NCI-H2227 treated with DMSO at 0.1 percent for 48 hours (cell line): ENCODE measurements at regions not wholly inside any gene's neighbourhood (a gene's known extent, or its start where the extent isn't known, plus 50 kb on each side); places are given as distances from the start of the nearest gene placed in this dataset.

Experiments used
- DNase-seq: peaks from one replicate; lab custom pipeline; 2025; lab: John Stamatoyannopoulos, UW

DNA sequence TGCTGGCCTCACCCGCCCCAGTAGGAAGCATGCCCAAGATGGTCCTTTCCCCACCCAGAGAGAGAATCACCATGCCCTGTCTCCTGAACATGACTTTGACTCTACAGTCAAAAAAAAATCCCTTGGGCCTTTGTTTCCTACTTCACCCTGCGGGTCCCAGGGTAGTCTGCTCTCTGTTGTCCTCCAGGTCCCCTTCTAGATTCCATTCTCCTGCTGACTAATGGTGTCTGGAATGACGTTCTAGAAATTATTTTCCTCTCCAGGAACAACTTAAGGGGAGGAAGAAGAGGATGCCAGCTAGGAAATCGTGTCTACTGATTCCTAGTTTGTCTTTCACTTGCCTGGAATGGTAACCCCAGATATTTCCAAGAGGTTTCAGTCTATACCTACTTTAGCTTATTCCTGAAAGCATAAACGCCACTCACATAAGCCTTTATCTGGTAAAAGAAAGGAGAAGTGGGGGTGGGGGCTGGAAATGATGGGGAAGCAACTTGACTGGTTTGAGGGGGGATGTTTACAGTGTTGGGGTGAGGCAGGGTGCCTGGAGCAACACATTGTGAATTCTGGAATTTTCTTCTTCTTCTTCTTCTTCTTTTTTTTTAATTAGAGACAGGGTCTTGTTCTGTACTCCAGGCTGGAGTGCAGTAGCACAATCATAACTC is 93.9 kb downstream of the SNX18 start:
- no peak for DNase-seq

DNA sequence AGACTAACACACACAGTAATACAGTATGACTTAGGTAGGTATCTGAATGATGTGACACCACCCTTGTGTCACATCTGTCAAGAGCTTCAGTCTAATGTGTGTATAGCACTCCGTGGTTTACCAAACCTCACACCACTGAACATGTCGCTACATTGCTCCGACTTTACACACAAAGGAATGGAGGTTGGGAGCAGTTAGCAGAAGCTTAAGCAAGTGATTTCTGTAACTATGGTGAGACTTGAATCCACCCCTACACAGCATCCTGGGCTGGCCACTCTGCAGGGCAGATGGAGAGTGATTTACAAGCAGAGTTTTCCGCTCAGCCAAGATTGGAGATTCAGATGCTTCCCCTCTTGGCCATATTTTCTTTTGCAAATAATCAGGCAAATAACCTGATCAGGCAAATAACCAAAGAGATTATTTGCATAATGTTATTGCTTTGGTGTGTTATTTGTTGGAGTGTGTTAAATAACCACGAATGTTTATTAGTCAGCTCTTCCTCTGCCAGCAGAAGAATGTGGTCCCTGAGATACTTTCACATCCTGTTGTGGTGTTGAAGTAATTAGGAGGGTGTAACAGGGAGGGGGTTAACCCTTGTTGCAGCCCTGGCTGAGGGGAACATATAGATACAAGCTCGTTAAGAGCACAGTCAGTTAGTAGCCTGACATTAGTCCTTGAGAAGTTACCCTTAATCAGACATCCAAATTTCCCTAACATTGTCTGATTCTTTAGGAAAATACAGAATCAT is 92.8 kb downstream of the SNX18 start:
- DNase-seq: no peak

DNA sequence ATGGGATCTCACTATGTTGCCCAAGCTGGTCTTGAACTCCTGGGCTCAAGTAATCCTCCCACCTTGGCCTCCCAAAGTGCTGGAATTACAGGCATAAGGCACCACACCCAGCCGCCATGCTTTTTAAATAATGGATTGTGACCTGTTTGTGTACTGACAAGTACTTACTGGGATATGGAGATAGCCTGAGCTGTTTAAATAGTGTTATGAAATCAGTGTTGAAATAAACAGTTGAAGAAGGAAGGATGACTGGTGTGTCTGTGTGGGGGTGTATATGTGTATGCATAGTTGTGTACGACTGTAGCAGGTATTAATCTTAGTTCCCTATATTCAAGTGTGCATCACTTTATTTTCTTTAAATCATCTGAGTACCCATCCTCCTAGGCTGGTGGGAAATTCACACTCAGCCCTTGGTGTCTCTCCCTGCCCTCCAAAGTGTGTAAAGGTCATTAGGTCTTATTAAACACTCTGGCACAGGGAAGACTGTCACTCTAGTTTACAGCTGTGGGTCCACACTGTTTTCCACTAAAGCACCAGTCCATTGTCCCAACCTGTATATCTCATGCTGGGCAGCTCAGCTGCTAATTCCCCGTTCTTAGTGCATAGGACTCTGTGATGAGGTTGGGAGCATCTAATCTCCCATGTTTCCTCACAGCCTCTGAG is 91.0 kb downstream of the SNX18 start:
- DNase-seq: no peak

DNA sequence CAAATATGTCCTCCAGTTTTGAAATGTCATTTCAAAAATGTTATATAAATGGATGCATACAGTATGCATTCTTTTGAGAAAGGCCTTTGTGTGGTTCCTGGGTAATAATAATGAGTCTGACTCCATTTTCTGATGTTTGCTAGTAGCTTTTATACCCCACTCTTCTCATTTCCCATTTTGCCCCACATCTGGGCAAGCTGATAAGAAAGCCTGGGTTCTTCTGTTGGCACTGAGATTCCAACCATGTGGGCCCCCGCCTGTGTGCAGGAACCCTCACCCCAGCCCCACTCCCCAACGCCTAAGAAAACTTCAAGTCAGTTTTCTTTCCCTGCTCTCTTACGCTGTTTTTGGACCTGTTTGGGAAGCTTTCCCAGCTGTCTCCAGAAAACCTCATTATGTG is 89.4 kb downstream of the SNX18 start:
- no peak for DNase-seq

DNA sequence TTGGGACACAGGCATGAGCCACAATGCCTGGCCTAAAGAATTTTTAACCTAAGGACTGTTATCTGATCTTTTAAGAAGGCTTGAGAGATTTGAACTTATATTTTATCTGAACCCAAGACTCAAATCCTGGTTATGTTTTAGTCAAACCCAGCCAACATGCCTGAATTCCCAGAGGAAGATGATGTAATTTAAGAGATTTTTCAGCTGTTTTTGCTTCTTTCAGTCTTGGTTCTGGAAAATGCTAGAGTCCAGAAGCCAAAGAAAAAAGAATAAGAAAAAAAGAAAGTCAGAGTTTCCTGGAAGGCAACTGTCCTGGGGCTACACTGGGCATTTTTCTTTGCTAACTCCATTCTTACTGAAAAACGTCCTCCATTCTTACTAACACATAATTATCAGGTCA is 85.8 kb downstream of the SNX18 start:
- DNase-seq: peak; percentile 2

DNA sequence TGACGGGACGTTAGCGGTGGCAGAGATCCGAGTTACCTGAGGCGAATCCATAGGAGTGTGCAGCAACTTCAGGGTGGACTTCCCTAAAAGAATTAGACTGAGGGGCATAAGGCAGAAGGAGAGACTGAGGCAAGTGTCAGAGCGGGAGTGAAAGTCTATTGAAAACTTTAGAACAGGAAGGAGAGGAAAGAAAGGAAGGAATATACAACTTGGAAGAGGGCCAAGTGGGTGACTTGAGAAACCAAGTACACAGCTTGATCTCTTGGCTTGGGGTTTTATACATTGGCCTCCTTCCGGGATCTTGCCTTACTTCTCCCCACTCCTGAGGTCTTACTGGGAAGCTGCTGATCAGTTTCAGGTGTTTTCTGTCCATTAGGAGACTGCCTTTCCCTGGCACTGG is 84.9 kb downstream of the SNX18 start:
- DNase-seq: no peak

DNA sequence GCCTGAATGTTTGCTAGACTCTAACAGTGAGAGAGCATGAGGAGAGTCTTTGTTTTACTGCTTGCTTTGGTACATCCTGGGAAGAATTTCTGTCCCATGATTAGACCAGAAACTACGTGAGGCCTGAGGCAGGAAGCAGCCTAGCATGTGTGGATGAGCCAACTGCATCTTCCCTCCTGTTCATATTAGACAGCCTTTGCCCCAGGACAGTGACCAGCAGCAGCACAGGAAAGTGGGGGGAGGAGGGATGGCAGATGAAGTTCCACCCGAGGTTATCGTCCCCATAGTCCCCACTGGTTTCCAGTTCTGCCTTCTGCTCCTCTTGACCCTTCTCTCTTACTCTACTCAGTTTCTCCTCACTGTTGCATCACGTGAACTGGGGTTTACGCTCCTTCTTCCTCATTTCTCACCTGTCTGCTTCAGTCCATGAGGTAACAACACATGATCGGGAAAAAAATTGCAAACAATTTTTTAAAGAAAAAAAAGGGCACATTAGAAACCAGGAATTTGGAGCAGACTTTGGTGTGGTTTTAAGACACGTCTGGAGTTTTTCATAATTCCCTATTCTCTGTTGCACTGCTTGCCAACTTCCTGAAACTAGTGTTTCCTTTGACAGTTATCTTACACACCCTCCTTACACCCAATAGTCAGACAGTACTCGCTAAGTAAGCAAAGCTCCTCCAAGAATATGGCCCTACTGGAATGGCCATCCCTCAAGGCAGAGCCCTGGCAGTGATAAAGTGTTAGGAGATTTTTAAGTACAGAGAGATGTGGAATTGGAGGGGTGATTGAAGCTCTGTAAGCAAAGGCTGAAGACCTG is 84.1 kb downstream of the SNX18 start:
- no peak for DNase-seq
